ENCODE measurements at regions not wholly inside any gene's neighbourhood (a gene's known extent, or its start where the extent isn't known, plus 50 kb on each side); places are given as distances from the start of the nearest gene placed in this dataset.
A peak's percentile ranks its signal among the peaks of the same experiment; 100 is the strongest.

DNA sequence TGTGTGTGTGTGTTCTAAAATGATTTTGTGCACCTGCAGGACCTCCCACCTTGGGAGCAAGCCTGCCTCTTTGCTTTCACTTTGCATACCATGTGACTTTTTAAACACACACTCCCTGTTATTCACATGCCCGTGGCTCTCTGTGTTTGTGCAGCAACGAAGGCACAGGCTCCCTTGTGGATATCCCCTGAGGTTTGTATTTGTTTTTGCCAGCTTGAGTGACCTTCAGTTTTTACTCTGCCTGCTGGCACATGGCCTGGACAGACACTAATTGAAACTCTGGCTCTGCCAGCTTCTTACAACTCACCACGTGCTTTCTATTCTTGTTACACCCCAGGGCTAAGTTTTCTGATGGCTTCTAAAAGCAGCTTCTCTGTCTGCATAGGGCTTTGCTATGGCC lies 885.8 kb downstream of the SH3BGRL start:
- no peak for DNase-seq

DNA sequence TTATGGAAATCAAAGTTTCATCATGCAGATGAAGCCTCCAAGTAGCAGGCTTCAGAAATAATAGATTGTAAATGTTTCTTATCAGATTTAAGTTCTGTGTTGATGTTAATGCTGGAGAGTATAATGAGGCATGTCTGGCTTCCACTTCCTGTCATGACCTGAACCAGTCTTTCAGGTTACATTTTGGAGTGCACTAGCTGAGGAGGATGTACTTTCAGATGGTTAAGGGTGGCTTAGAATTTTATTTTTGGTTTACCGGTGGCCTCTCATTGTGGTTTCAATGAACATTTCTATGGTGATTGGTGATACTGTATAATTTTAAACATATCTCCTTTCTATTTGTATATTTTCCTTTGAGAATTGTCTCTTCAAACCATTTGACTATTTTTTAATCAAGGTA lies 890.4 kb downstream of the SH3BGRL start:
- no peak for DNase-seq

DNA sequence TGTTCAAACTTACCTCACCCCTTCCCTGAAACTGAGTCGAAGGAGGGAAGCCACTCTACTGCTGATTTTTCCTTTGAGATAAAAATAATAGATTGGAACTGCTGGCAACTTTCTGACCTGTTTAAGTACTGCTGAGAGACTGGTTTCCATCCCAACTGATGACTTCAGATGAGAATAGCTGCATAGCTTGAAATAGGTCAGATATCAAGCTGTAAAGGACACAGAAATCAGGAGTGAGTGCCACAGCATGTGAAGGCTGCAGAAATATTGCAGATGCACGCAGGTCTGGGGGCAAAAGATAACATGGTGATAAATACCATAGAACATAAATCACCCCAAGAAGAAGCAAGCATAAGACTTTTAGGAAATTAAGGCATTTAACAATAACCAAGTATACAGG lies 923.2 kb downstream of the SH3BGRL start:
- no peak for DNase-seq

DNA sequence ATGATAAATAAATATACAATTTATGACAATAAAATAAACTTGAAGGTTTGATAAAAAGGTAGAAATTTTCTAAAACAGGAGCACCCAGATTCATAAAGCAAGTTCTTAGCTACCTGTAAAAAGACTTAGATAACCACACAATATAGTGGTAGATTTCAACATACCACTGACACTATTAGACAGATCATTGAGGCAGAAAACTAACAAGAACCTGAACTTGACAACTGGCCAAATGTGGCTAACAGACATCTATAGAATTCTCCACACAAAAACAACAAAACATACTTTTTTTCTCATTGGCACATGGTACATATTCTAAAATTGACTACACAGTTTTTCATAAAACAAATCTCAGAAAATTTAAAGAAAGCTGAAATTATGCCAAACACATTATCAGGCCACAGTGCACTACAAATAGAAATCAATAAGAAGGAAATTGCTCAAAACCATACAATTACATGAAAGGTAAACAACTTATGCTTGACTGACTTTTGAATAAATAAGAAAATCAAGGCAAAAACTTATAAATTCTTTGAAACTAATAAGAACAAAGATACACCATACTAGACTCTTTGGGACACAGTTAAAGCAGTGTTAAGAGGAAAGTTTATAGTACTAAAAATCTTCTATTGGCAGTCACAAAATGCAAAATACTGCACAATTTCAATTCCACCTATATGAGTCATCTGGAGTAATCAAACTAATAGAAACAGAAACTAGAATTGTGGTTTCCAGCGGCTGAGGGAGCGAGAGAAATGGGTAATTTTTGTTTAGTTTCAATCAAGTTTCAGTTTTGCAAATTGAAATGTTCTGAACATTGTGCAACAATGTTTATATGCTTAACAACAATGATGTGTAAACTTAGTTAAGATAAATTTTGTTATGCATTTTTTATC lies 925.6 kb downstream of the SH3BGRL start:
- DNase-seq = no peak

DNA sequence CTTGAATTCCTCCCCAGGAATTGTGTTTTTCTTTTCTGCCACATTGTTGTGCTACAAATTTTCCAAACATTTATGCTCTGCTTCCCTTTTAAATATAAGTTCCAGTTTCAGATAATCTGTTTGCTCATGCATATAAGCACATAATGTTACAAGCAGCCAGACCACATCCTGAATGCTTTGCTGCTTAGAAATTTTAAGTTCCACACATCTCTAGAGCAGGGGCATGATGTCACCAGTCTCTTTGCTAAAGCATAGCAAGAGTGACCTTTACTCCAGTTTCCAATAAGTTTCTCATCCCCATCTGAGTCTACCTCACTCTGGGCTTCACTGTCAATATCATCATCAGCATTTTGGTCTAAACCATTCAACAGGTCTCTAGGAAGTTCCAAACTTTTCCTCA lies 932.5 kb downstream of the SH3BGRL start:
- DNase-seq = no peak

DNA sequence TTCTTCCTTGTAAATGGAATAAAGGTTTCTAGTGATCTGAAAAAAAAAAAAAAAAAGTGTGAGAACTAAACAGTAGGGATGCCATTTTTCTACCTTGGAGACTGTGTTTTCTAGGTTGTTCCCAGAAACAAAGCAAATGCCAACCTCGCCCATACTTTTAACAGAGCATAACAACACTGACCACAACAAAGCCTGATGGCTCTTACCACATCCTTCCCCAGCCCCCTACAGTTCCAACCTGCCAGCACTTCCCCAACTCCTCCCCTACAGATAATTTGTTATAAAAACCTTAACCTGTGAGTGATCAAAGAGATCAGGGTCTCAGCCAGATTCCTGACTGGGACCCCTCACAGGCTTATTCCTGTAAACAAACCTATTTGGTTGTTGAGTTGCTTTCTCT lies 940.0 kb downstream of the SH3BGRL start:
- no peak for DNase-seq

DNA sequence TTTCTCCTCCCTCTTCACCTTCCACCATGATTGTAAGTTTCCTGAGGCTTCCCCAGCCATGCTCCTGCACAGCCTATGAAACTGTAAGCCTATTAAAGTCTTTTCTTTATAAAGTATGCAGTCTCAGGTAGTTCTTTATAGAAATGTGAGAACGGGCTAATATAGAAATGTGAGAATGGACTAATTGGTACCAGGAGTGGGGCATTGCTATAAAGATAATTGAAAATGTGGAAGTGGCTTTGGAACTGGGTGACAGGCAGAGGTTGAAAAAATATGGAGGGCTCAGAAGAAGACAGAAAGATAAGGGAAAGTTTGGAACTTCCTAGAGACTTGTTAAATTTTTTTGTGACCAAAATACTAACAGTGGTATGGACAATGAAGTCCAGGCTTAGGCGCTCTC lies 959.3 kb downstream of the SH3BGRL start:
- no peak for DNase-seq

DNA sequence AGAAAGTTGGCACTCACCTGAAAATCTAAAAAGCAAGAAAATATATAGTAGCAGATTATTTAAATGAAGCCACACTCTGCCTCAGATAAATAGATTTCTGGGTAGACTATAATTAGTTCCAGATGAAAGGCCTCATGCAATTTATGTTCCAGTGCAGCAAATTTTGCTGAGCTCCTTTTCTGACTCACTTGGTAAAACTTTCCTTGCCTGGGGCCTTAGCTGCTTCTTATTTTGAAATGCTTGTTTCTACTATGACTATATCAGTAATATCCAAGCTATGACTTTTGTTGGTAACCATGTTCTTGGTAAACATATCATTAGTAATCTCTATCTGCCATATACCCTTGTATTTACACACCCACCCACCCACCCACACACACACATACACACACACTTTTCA lies 961.8 kb downstream of the SH3BGRL start:
- DNase-seq = no peak

DNA sequence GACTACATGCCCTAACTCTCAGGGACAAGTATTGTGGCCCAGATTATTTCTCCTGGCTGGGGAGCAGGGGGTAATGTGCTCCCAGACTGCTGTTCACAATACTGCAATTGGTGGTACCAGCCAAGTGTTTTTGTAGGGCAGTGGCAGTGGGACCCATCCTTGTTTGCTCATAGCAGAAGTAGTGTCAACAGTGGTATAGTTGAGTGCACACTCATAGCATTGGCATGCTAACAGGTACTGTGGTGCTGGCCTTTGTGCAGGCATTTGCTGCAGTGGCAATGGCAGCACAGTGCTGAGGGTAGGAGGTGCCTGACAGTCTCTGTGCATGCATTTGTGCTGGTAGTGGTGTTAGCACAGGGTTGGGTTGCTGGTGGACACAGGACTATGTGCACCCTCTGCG lies 995.0 kb downstream of the SH3BGRL start:
- DNase-seq = no peak

DNA sequence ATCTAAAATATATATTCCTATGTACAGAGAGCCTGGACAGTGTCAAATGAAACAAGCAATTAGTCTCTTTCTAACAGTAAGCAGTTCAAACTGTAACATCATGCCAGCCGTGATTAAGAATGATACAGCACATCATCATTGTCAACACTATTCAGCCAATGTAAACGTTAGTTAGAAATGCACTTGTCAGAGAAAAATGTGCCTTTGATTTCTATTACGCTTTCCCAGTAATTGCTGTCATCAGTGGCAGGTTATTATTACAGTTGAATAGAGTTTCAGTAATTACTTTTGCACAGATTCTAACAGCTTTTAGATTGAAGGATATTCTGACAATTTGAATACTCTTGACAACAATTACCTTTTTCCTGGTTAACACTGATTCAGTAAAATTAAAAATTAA lies 1007.1 kb downstream of the SH3BGRL start:
- no peak for DNase-seq

DNA sequence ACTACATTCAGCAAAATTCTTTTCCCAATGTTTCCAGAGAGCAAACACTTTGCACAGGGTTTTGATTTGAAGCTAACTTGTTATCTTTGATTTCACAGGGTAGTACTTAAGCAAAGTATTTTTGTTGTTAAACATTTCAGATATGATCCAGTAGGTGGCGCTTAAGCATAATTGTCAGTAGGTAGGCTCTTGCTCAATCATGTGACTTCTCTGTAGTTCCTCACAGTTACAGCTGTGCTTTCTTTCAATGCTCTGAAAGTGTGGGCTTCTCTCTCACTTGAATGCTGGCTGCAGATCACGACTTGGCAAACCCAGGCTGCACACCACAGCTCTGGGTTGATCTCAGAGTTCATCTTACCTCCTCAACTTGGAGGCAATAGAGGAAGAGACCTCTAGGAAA lies 1016.5 kb downstream of the SH3BGRL start:
- peak in 1 of 2 experiments; percentile 2 for DNase-seq

DNA sequence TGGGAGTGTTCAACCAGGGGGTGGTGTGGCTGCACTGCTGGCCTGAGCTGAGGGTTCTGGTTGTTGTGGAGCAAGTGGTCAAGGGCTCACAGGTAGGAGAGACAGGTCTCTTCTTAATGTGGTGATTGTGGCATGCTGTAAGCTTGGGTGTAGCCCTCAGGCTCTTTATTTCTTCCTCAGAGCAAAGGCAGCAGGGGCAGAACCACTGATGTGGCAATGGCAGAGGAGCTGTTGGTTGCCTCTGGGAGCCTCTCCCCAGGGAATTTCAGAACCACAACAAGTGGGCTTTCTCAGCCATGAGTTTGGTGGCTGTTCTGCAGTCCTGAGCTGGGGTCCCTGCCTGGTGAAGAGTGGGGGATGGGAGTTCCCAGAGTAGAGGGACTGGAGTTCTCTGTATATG lies 1017.2 kb downstream of the SH3BGRL start:
- DNase-seq = no peak

DNA sequence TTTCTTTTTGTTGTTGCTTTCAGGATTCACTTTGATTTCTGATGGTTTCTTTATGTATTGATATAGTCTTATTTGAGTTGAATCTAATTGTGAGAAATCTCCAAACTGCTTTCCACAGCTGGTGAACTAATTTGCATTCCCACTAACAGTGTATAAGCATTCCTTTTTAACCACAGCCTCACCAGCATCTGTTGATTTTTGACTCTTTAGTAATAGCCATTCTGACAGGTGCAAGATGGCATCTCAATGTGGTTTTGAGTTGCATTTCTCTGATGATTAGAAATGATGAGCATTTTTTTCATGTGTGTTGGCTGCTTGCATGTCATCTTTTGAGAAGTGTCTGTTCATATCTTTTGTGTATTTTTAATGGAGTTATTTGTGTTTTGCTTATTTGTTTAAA lies 1023.1 kb downstream of the SH3BGRL start:
- no peak for DNase-seq

DNA sequence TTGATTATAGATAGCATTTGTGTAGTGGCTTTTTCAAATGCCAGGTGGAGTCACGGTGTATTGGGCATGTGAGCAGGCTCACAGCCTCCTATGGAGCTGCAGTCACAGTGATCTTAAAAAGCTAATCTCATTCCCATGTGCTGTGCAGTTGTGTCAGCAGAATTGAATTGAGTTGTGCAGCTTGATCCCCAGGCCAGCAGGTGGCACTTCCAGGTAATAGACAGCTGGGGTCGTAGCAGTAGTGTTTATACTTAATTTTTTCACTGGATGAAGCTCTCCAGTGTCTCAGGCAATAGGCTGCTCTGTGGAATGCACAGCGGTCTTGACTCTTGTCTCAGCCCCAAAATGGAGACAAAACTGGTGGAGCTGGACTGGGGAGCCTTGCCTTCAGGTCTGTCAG lies 1028.1 kb downstream of the SH3BGRL start:
- no peak for DNase-seq

DNA sequence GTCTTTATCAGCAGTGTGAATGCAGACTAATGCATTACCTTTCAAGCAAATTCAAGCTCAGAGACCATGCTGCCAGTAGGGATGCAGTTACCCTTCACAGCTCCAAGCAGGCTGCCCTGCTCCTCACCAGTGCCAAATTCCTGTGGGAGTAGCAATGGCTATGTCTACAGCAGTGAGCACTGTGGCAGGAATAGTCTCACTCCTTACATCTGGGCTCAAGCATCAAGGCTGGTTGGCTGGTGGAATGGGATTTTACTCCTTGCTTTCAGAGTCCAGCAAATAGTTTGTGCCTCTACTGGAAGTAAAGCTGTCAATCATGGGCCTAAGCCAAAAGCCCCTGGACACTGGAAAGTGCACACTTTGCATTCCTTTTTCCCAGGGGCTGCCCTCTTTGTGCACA lies 1030.8 kb downstream of the SH3BGRL start:
- no peak for DNase-seq

DNA sequence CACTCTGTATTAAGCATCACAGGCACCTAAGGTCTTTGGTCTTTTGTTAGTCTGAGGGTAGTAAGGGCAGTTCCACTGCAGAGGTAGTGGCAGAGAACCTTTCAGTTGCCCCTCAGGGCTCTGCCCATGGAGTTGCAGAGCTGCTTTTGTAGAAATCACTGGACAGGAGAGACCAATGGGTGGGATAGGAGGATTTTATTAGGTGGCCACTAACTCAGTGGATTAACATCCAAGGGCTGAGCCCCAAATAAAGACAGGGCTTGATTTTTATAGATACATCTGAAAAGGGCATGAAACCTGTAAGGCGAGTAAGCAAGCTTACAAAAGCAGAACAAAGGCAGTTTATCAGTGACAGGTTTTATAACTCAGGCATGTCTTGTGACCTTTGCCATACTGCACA lies 1035.4 kb downstream of the SH3BGRL start:
- DNase-seq = no peak
